WTC11 (cell line): ENCODE measurements at regions not wholly inside any gene's neighbourhood (a gene's known extent, or its start where the extent isn't known, plus 50 kb on each side); places are given as distances from the start of the nearest gene placed in this dataset.

Experiments
- ATAC-seq: fragments of 200-7000 bp; cut with Tn5 transposase; 2 replicates; pipeline ENCODE4 v1.10.0; 2021; ENCODE audit warnings: mild to moderate bottlenecking, moderate library complexity
- CTCF ChIA-PET: fragments of 300-600 bp; sonication (Branson Sonifier 250); formaldehyde crosslinking; loops from one replicate; lab custom pipeline; 2021; ENCODE audit warnings: antibody characterized with exemption; lab: Charles Lee
- POLR2A ChIA-PET: fragments of 350-600 bp; sonication (Branson Sonifier 250); formaldehyde crosslinking; loops from one replicate; lab custom pipeline; 2021; ENCODE audit warnings: antibody characterized with exemption; lab: Charles Lee
- DNase-seq: peaks from one replicate; pipeline ENCODE4 v3.0.0; 2021; ENCODE audit warnings: low spot score
- H3K27ac Mint-ChIP-seq: 2 replicates; pipeline ENCODE4 v1.8.0; 2021; ENCODE audit warnings: mixed read lengths
- H3K27me3 Mint-ChIP-seq: 2 replicates; pipeline ENCODE4 v1.8.0; 2021; ENCODE audit warnings: low read depth, mild to moderate bottlenecking, moderate library complexity, mixed read lengths
- H3K36me3 Mint-ChIP-seq: 2 replicates; pipeline ENCODE4 v1.8.0; 2021; ENCODE audit warnings: mixed read lengths
- H3K4me1 Mint-ChIP-seq: 2 replicates; pipeline ENCODE4 v1.8.0; 2022; ENCODE audit warnings: mixed read lengths
- H3K4me3 Mint-ChIP-seq: 2 replicates; pipeline ENCODE4 v1.8.0; 2021; ENCODE audit warnings: mild to moderate bottlenecking, moderate library complexity, mixed read lengths
- H3K9me3 Mint-ChIP-seq: 2 replicates; pipeline ENCODE4 v1.8.0; 2021; ENCODE audit warnings: mixed read lengths
- ATF6 ChIP-seq: sonication (generic); formaldehyde crosslinking; IDR thresholded peaks from 2 replicates; pipeline ENCODE4 v1.8.1; 2023; ENCODE audit warnings: mild to moderate bottlenecking, missing genetic modification reagents
- EMX1 ChIP-seq: fragments of 250-450 bp; sonication (Bioruptor Pico); IDR thresholded peaks from 2 replicates; pipeline ENCODE4 v1.8.0; 2021; ENCODE audit warnings: mild to moderate bottlenecking
- ERG ChIP-seq: fragments of 250-450 bp; sonication (Bioruptor Pico); IDR thresholded peaks from 2 replicates; pipeline ENCODE4 v1.8.0; 2021; ENCODE audit warnings: mild to moderate bottlenecking
- ETV6 ChIP-seq: sonication (generic); formaldehyde crosslinking; IDR thresholded peaks from 2 replicates; pipeline ENCODE4 v1.8.1; 2022; ENCODE audit warnings: mild to moderate bottlenecking, missing genetic modification reagents
- FOXP1 ChIP-seq: sonication (generic); formaldehyde crosslinking; IDR thresholded peaks from 2 replicates; pipeline ENCODE4 v1.8.0; 2022; ENCODE audit warnings: missing genetic modification reagents, mild to moderate bottlenecking, moderate library complexity, borderline replicate concordance
- FOXP4 ChIP-seq: sonication (generic); formaldehyde crosslinking; IDR thresholded peaks from 2 replicates; pipeline ENCODE4 v1.8.0; 2022; ENCODE audit warnings: mild to moderate bottlenecking, missing genetic modification reagents
- GABPB1 ChIP-seq: sonication (generic); formaldehyde crosslinking; IDR thresholded peaks from 2 replicates; pipeline ENCODE4 v1.8.1; 2023; ENCODE audit warnings: mild to moderate bottlenecking, missing genetic modification reagents
- GTF2I ChIP-seq: fragments of 250-450 bp; sonication (Bioruptor Pico); conservative IDR thresholded peaks from 2 replicates; pipeline ENCODE4 v1.4.0; 2021; ENCODE audit warnings: mild to moderate bottlenecking
- IRF1 ChIP-seq: sonication (generic); formaldehyde crosslinking; IDR thresholded peaks from 2 replicates; pipeline ENCODE4 v1.8.0; 2023; ENCODE audit warnings: missing genetic modification reagents
- KAT7 ChIP-seq: sonication (generic); formaldehyde crosslinking; IDR thresholded peaks from 2 replicates; pipeline ENCODE4 v1.8.1; 2023; ENCODE audit warnings: missing genetic modification reagents, mild to moderate bottlenecking, borderline replicate concordance
- MLX ChIP-seq: sonication (generic); formaldehyde crosslinking; IDR thresholded peaks from 2 replicates; pipeline ENCODE4 v1.8.1; 2023; ENCODE audit warnings: mild to moderate bottlenecking, missing genetic modification reagents, moderate library complexity
- NFATC4 ChIP-seq: fragments of 250-450 bp; sonication (Bioruptor Pico); IDR thresholded peaks from 2 replicates; pipeline ENCODE4 v1.9.0; 2021; ENCODE audit warnings: mild to moderate bottlenecking
- NR1H2 ChIP-seq: sonication (generic); formaldehyde crosslinking; IDR thresholded peaks from 2 replicates; pipeline ENCODE4 v1.9.0; 2021; ENCODE audit warnings: mild to moderate bottlenecking, moderate library complexity, missing genetic modification reagents
- NR3C1 ChIP-seq: sonication (generic); formaldehyde crosslinking; conservative IDR thresholded peaks from 2 replicates; pipeline ENCODE4 v1.8.1; 2023; ENCODE audit warnings: low read depth, mild to moderate bottlenecking, missing genetic modification reagents
- PREB ChIP-seq: sonication (generic); formaldehyde crosslinking; IDR thresholded peaks from 2 replicates; pipeline ENCODE4 v1.8.1; 2022; ENCODE audit warnings: mild to moderate bottlenecking, missing genetic modification reagents, moderate library complexity, borderline replicate concordance
- SMAD4 ChIP-seq: sonication (generic); formaldehyde crosslinking; IDR thresholded peaks from 2 replicates; pipeline ENCODE4 v1.8.0; 2022; ENCODE audit warnings: mild to moderate bottlenecking, missing genetic modification reagents
- SP1 ChIP-seq: sonication (generic); formaldehyde crosslinking; conservative IDR thresholded peaks from 2 replicates; pipeline ENCODE4 v1.8.1; 2022; ENCODE audit warnings: missing genetic modification reagents
- USF1 ChIP-seq: sonication (generic); formaldehyde crosslinking; IDR thresholded peaks from 2 replicates; pipeline ENCODE4 v1.8.0; 2022; ENCODE audit warnings: mild to moderate bottlenecking, missing genetic modification reagents
- USF2 ChIP-seq: sonication (generic); formaldehyde crosslinking; IDR thresholded peaks from 2 replicates; pipeline ENCODE4 v1.8.1; 2023; ENCODE audit warnings: mild to moderate bottlenecking, missing genetic modification reagents, moderate library complexity
- ZNF121 ChIP-seq: sonication (generic); formaldehyde crosslinking; IDR thresholded peaks from 2 replicates; pipeline ENCODE4 v1.8.0; 2023; ENCODE audit warnings: missing genetic modification reagents
- ZNF263 ChIP-seq: sonication (generic); formaldehyde crosslinking; IDR thresholded peaks from 2 replicates; pipeline ENCODE4 v1.8.1; 2022; ENCODE audit warnings: low read depth, mild to moderate bottlenecking, moderate library complexity, missing genetic modification reagents
- ZNF396 ChIP-seq: fragments of 250-450 bp; sonication (Bioruptor Pico); IDR thresholded peaks from 2 replicates; pipeline ENCODE4 v1.8.0; 2021; ENCODE audit warnings: mild to moderate bottlenecking, moderate library complexity, borderline replicate concordance
- ZNF425 ChIP-seq: fragments of 250-450 bp; sonication (Bioruptor Pico); conservative IDR thresholded peaks from 2 replicates; pipeline ENCODE4 v1.9.0; 2021; ENCODE audit warnings: mild to moderate bottlenecking
- ZNF671 ChIP-seq: fragments of 250-450 bp; sonication (Bioruptor Pico); IDR thresholded peaks from 2 replicates; pipeline ENCODE4 v1.8.0; 2021; ENCODE audit warnings: mild to moderate bottlenecking

- no peak for TF ChIP-seq ZNF263 (CRISPR knock-in tag)
- TF ChIP-seq ZNF671 (CRISPR knock-in tag) = no peak
- no peak for TF ChIP-seq KAT7 (CRISPR knock-in tag)
- TF ChIP-seq GABPB1 = no peak
- TF ChIP-seq NR3C1 (CRISPR knock-in tag) = no peak
- TF ChIP-seq GTF2I (CRISPR knock-in tag) = no peak
Measured at GRCh38 chr3:182690172-182690571, 103.1 kb upstream of the ATP11B start (continued).

GRCh38 chr3:182692021-182692420, 101.3 kb upstream of the ATP11B start:
- DNase-seq (no peak), ATAC-seq (no peak)
- Mint-ChIP-seq H3K9me3 (no peaks in the 10 kb centered on the region), H3K4me3 (no peak overlapping the region), H3K36me3 (no peaks in the 10 kb centered on the region), H3K4me1 (no peaks in the 10 kb centered on the region; the same call in 1 of the 2 replicates), H3K27ac (no peak overlapping the region), H3K27me3 (no peaks in the 10 kb centered on the region)
- TF ChIP-seq SMAD4 = no peak
- TF ChIP-seq SP1 = no peak
- TF ChIP-seq ERG (CRISPR knock-in tag) = no peak
- TF ChIP-seq EMX1 (CRISPR knock-in tag) = no peak
- no peak for TF ChIP-seq ZNF396 (CRISPR knock-in tag)
- no peak for TF ChIP-seq FOXP4
- no peak for TF ChIP-seq ZNF121
- TF ChIP-seq GTF2I (CRISPR knock-in tag) = no peak
- CTCF ChIA-PET = no interaction called here
- POLR2A ChIA-PET = no interaction called here

- no peak for DNase-seq
- no peak overlapping the region for H3K4me3 Mint-ChIP-seq
- no peak overlapping the region for H3K27ac Mint-ChIP-seq
- H3K4me1 Mint-ChIP-seq = no peaks in the 10 kb centered on the region; the same call in 1 of the 2 replicates
- H3K36me3 Mint-ChIP-seq = no peaks in the 10 kb centered on the region
- POLR2A ChIA-PET = no interaction called here
- CTCF ChIA-PET = no interaction called here
- no peaks in the 10 kb centered on the region for H3K9me3 Mint-ChIP-seq
- H3K27me3 Mint-ChIP-seq = no peaks in the 10 kb centered on the region
- no peak for ATAC-seq
- TF ChIP-seq NFATC4 (no peak), ATF6 (CRISPR knock-in tag) (no peak), NR1H2 (no peak), ZNF425 (CRISPR knock-in tag) (no peak), FOXP1 (CRISPR knock-in tag) (no peak), IRF1 (CRISPR knock-in tag) (no peak), PREB (CRISPR knock-in tag) (no peak), USF1 (CRISPR knock-in tag) (no peak), ETV6 (CRISPR knock-in tag) (no peak), USF2 (CRISPR knock-in tag) (no peak), MLX (CRISPR knock-in tag) (no peak)
Measured at GRCh38 chr3:182692695-182693094, 100.6 kb upstream of the ATP11B start.
